Breast epithelium (tissue), 3 donors: ENCODE measurements at regions not wholly inside any gene's neighbourhood (a gene's known extent, or its start where the extent isn't known, plus 50 kb on each side); places are given as distances from the start of the nearest gene placed in this dataset.

Experiments
- POLR2A ChIP-seq: fragments of 450-650 bp; IDR thresholded peaks from one replicate; pipeline ENCODE4 v1.6.1; 2016; ENCODE audit warnings: antibody characterized with exemption, mild to moderate bottlenecking, moderate library complexity
- TF ChIP-seq, protein P1 (sequence below), 3 donors: fragments of 450-650 bp; IDR thresholded peaks; one replicate each; pipeline ENCODE4 v1.5.1; 2016 to 2017; ENCODE audit warnings: antibody characterized with exemption in 3 of 3, mild to moderate bottlenecking in 3 of 3, moderate library complexity in 3 of 3

GRCh38 chr18:29104227-29104626 lies 927.3 kb upstream of the CDH2 start:
- TF ChIP-seq, protein P1, sequence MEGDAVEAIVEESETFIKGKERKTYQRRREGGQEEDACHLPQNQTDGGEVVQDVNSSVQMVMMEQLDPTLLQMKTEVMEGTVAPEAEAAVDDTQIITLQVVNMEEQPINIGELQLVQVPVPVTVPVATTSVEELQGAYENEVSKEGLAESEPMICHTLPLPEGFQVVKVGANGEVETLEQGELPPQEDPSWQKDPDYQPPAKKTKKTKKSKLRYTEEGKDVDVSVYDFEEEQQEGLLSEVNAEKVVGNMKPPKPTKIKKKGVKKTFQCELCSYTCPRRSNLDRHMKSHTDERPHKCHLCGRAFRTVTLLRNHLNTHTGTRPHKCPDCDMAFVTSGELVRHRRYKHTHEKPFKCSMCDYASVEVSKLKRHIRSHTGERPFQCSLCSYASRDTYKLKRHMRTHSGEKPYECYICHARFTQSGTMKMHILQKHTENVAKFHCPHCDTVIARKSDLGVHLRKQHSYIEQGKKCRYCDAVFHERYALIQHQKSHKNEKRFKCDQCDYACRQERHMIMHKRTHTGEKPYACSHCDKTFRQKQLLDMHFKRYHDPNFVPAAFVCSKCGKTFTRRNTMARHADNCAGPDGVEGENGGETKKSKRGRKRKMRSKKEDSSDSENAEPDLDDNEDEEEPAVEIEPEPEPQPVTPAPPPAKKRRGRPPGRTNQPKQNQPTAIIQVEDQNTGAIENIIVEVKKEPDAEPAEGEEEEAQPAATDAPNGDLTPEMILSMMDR (IDR thresholded peaks at IDR 0.05) = no peak
- no peak for TF ChIP-seq POLR2A
